Testis (tissue), 2 donors: ENCODE measurements at regions not wholly inside any gene's neighbourhood (a gene's known extent, or its start where the extent isn't known, plus 50 kb on each side); places are given as distances from the start of the nearest gene placed in this dataset.

Source experiments
- DNase-seq: peaks from one replicate; pipeline ENCODE4 v3.0.0-alpha.2; 2019
- H3K27ac ChIP-seq, 2 donors: fragments of 200-600 bp; sonication (generic); one replicate each; pipeline ENCODE4 v1.5.1; 2019
- H3K27me3 ChIP-seq: fragments of 200-600 bp; sonication (generic); one replicate; pipeline ENCODE4 v1.5.1; 2019
- H3K36me3 ChIP-seq: fragments of 200-600 bp; sonication (generic); one replicate; pipeline ENCODE4 v1.5.1; 2017; ENCODE audit warnings: low read depth; ENCODE audit errors: missing control alignments
- H3K4me1 ChIP-seq: fragments of 200-600 bp; sonication (generic); one replicate; pipeline ENCODE4 v1.5.1; 2019
- H3K4me3 ChIP-seq, 2 donors: fragments of 200-600 bp; sonication (generic); one replicate each; pipeline ENCODE4 v1.5.1; 2017 to 2019
- H3K9me3 ChIP-seq: fragments of 200-600 bp; sonication (generic); one replicate; pipeline ENCODE4 v1.5.1; 2017
- POLR2A ChIP-seq: fragments of 450-650 bp; IDR thresholded peaks from one replicate; pipeline ENCODE4 v1.6.1; 2017; ENCODE audit warnings: antibody characterized with exemption, mild to moderate bottlenecking, moderate library complexity
- WGBS, 2 donors: methylation state at CpG; one replicate each; pipeline ENCODE4 v1.1.5; 2018; 5-methylcytosine and 5-hydroxymethylcytosine counted together
- intact Hi-C: fragments of 100-400 bp; cut with DNase I; formaldehyde crosslinking; loops from one replicate; pipeline ENCODE4 v1.15.1; 2023; ENCODE audit warnings: low total_unique reads
- TF ChIP-seq, protein P1 (sequence below), 3 experiments: fragments of 450-650 bp in 2 of 3; fragments of 200-600 bp in 1 of 3; sonication (generic) in 1 of 3; IDR thresholded peaks; one replicate each; pipeline ENCODE4 v1.5.1; 2016 to 2019; ENCODE audit warnings: antibody characterized with exemption in 3 of 3, mild to moderate bottlenecking in 2 of 3, moderate library complexity in 1 of 3

DNA sequence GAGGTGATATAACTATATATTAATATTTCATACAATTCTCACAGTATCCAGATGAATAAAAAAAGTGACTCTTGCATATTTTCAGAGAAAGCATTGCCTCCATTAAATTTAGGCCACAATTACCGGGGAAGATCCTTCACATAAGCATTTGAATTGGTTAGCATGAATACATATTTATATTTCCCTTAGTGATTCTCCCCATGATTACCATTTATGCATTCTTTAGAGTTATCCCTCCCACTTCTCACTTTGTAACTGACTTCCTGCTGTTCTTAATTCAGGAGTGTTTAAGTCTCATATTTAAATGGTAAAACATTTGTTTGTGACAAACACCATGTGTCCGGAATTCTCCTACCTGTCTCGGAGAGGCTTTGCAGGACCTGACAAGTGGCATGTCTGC, 523.4 kb downstream of the CCDC85A start:
- Histone ChIP-seq H3K27ac (no peak overlapping the region), H3K4me1 (no peaks in the 10 kb centered on the region), H3K9me3 (no peaks in the 10 kb centered on the region), H3K27me3 (no peaks in the 10 kb centered on the region), H3K4me3 (no peak overlapping the region), H3K36me3 (no peaks in the 10 kb centered on the region)
- TF ChIP-seq, protein P1, sequence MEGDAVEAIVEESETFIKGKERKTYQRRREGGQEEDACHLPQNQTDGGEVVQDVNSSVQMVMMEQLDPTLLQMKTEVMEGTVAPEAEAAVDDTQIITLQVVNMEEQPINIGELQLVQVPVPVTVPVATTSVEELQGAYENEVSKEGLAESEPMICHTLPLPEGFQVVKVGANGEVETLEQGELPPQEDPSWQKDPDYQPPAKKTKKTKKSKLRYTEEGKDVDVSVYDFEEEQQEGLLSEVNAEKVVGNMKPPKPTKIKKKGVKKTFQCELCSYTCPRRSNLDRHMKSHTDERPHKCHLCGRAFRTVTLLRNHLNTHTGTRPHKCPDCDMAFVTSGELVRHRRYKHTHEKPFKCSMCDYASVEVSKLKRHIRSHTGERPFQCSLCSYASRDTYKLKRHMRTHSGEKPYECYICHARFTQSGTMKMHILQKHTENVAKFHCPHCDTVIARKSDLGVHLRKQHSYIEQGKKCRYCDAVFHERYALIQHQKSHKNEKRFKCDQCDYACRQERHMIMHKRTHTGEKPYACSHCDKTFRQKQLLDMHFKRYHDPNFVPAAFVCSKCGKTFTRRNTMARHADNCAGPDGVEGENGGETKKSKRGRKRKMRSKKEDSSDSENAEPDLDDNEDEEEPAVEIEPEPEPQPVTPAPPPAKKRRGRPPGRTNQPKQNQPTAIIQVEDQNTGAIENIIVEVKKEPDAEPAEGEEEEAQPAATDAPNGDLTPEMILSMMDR (IDR thresholded peaks at IDR 0.05), result no peak
- TF ChIP-seq POLR2A, result no peak
- no peak for DNase-seq
- intact Hi-C loops, result no loop called here
- WGBS, 2 donors, result 75 to 84% methylated on average over 3 of the region's 3 CpGs

DNA sequence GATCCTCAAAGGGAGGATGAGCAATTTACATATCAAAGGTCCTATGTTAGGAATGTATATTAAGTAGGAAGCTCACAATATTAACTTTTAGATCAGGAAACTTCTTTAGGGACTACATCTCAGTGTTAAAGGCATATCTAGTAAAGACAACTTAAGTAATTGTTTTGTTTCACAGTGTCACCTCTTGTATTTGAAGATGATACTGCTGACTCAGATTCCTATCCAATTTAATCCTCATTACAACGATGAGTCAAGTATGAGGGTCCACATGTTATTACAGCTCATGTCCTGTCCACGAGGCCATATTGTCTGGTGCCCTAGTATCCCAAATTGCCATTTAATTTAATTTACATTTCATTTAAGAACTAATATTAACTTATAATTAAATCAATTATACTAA, 523.9 kb downstream of the CCDC85A start:
- no peaks in the 10 kb centered on the region for H3K9me3 ChIP-seq
- intact Hi-C loops, result no loop called here
- no peak for DNase-seq
- no peaks in the 10 kb centered on the region for H3K27me3 ChIP-seq
- H3K27ac ChIP-seq, result no peak overlapping the region
- H3K4me3 ChIP-seq, result no peak overlapping the region
- WGBS, 2 donors, result 85% methylated on average over 2 of the region's 2 CpGs
- no peaks in the 10 kb centered on the region for H3K4me1 ChIP-seq
- no peaks in the 10 kb centered on the region for H3K36me3 ChIP-seq
- TF ChIP-seq, protein P1 (IDR thresholded peaks at IDR 0.05), result no peak
- no peak for TF ChIP-seq POLR2A

DNA sequence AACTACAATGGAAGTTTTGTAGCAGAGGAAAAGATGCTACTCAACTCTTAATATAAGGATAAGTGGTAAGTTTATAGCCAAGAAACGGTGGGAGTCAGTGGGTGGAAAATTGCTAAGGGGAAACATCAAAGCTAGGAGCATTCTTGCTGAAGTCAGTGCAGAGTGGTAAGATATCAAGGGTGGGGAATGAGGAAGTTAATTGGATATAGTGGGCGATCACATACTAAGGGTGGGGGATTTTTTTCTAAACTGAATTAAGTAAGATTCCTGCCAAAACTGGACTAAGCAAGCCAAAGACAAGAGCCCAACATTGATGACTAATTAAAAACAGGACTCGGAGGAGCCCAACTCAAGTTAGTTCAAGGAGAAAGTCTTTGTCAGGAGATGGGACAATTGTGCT, 525.4 kb downstream of the CCDC85A start:
- Histone ChIP-seq H3K36me3 (no peaks in the 10 kb centered on the region), H3K27ac (no peak overlapping the region), H3K27me3 (no peaks in the 10 kb centered on the region), H3K9me3 (no peaks in the 10 kb centered on the region), H3K4me3 (no peak overlapping the region), H3K4me1 (no peaks in the 10 kb centered on the region)
- WGBS, 2 donors, result 51 to 68% methylated on average over 3 of the region's 3 CpGs
- no peak for DNase-seq
- TF ChIP-seq, protein P1 (IDR thresholded peaks at IDR 0.05), result no peak
- TF ChIP-seq POLR2A, result no peak
- intact Hi-C loops, result no loop called here

DNA sequence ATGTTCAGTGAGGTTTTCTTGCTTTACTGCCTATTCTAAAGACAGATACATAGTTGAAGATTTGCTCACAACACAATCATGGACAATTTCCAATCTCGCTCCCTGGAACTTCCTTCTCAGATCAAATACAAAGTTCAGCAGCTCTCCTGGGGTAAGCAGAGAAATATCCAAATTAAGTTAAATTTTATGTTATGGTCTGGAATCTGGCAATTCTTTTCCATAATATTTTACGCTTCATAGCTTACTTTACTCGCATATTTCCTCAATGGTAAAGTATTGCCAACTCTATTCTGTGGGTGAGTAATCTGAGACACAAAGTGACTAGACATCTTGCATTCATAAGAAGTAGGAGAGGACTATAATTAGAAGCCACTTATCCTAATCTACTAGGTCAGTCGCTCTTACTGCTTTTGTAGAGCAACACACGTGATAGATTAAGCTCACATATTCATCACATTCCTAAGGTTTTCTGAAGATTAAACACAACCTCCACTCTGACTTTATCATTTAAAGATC, 529.4 kb downstream of the CCDC85A start:
- Histone ChIP-seq H3K4me1 (no peaks in the 10 kb centered on the region), H3K4me3 (no peak overlapping the region), H3K27ac (no peak overlapping the region), H3K27me3 (no peaks in the 10 kb centered on the region), H3K9me3 (no peaks in the 10 kb centered on the region), H3K36me3 (no peaks in the 10 kb centered on the region)
- no peak for TF ChIP-seq POLR2A
- TF ChIP-seq, protein P1 (IDR thresholded peaks at IDR 0.05), result no peak
- DNase-seq, result no peak
- WGBS, 2 donors, result 47 to 56% methylated on average over 5 of the region's 5 CpGs
- intact Hi-C loops, result no loop called here

DNA sequence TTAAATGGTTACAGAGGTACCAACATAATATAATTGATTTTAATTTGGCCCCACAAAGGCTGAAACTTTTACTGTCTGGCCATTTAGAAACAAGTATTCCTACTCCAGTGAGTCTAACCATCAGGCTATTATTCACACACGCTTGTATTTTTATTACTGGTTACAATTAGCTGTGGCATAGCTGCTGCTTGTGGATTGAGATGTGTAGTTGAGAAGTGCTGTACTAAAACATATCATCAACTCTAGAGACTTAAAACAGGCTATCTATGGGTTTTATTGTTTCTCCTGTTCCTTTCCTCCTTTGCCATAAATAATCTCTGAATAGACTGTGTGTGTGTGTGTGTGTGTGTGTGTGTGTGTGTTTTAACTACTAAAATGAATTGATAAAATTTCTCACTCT, 530.2 kb downstream of the CCDC85A start:
- DNase-seq, result no peak
- H3K27ac ChIP-seq, result no peak overlapping the region
- H3K4me3 ChIP-seq, result no peak overlapping the region
- no peaks in the 10 kb centered on the region for H3K27me3 ChIP-seq
- 47 to 65% methylated on average over 1 of the region's 1 CpG for WGBS, 2 donors
- no peaks in the 10 kb centered on the region for H3K36me3 ChIP-seq
- TF ChIP-seq, protein P1 (IDR thresholded peaks at IDR 0.05), result no peak
- no peak for TF ChIP-seq POLR2A
- no peaks in the 10 kb centered on the region for H3K4me1 ChIP-seq
- intact Hi-C loops, result no loop called here
- H3K9me3 ChIP-seq, result no peaks in the 10 kb centered on the region
